GM23338 (cell line): ENCODE measurements at regions not wholly inside any gene's neighbourhood (a gene's known extent, or its start where the extent isn't known, plus 50 kb on each side); places are given as distances from the start of the nearest gene placed in this dataset.

Experiments
- ATAC-seq: fragments of 200-7000 bp; cut with Tn5 transposase; 3 replicates; pipeline ENCODE4 v1.9.1; 2020
- DNase-seq: peaks from one replicate; pipeline ENCODE4 v3.0.0-alpha.2; 2015; ENCODE audit warnings: low spot score
- H2AFZ ChIP-seq: fragments of 200-600 bp; sonication (generic); 2 replicates; pipeline ENCODE4 v1.8.0; 2016; ENCODE audit warnings: antibody characterized with exemption, mild to moderate bottlenecking, moderate library complexity
- H3F3A ChIP-seq: fragments of 200-600 bp; sonication (generic); replicated peaks from 2 replicates; pipeline ENCODE4 v1.8.0; 2017; ENCODE audit warnings: antibody characterized with exemption, mixed run types, low read depth
- H3K27ac ChIP-seq: fragments of 200-600 bp; sonication (generic); 2 replicates; pipeline ENCODE4 v1.6.1; 2016; ENCODE audit warnings: low read depth
- H3K27me3 ChIP-seq: fragments of 200-600 bp; sonication (generic); 2 replicates; pipeline ENCODE4 v1.8.0; 2016; ENCODE audit warnings: mild to moderate bottlenecking, mixed run types, moderate library complexity; ENCODE audit not compliant: insufficient read depth
- H3K36me3 ChIP-seq: fragments of 200-600 bp; sonication (generic); 2 replicates; pipeline ENCODE4 v1.8.0; 2016; ENCODE audit warnings: mild to moderate bottlenecking; ENCODE audit not compliant: insufficient read depth
- H3K4me1 ChIP-seq: fragments of 200-600 bp; sonication (generic); 2 replicates; pipeline ENCODE4 v1.8.0; 2016; ENCODE audit warnings: mild to moderate bottlenecking, moderate library complexity; ENCODE audit not compliant: insufficient read depth
- H3K4me2 ChIP-seq: fragments of 200-600 bp; sonication (generic); 2 replicates; pipeline ENCODE4 v1.7.1; 2017; ENCODE audit warnings: mixed run types
- H3K4me3 ChIP-seq: fragments of 200-600 bp; sonication (generic); 2 replicates; pipeline ENCODE4 v1.6.1; 2016; ENCODE audit warnings: mixed run types
- H3K79me2 ChIP-seq: fragments of 200-600 bp; sonication (generic); replicated peaks from 2 replicates; pipeline ENCODE4 v1.8.0; 2017; ENCODE audit warnings: mild to moderate bottlenecking; ENCODE audit not compliant: insufficient read depth
- H3K9me2 ChIP-seq: fragments of 200-600 bp; sonication (generic); 2 replicates; pipeline ENCODE4 v1.8.0; 2017; ENCODE audit not compliant: insufficient read depth
- H4K20me1 ChIP-seq: fragments of 200-600 bp; sonication (generic); replicated peaks from 2 replicates; pipeline ENCODE4 v1.8.0; 2017; ENCODE audit warnings: mild to moderate bottlenecking; ENCODE audit not compliant: insufficient read depth
- H3K27ac Mint-ChIP-seq: 2 replicates; pipeline ENCODE4 v1.8.0; 2020; ENCODE audit warnings: inconsistent platforms, mild to moderate bottlenecking, moderate library complexity, mixed read lengths
- H3K27me3 Mint-ChIP-seq: 3 replicates; pipeline ENCODE4 v1.8.0; 2022; ENCODE audit warnings: low read depth, mild to moderate bottlenecking, moderate library complexity, mixed read lengths, inconsistent platforms; ENCODE audit not compliant: insufficient read depth, poor library complexity
- H3K36me3 Mint-ChIP-seq: 3 replicates; pipeline ENCODE4 v1.8.0; 2021; ENCODE audit warnings: low read depth, mild to moderate bottlenecking, inconsistent platforms, moderate library complexity, mixed read lengths
- H3K4me1 Mint-ChIP-seq: 3 replicates; pipeline ENCODE4 v1.8.0; 2020; ENCODE audit warnings: mild to moderate bottlenecking, inconsistent platforms, mixed read lengths
- H3K4me3 Mint-ChIP-seq: 3 replicates; pipeline ENCODE4 v1.8.0; 2021; ENCODE audit warnings: moderate library complexity, mild to moderate bottlenecking, inconsistent platforms, mixed read lengths
- H3K9me3 Mint-ChIP-seq: 3 replicates; pipeline ENCODE4 v1.8.0; 2020; ENCODE audit warnings: moderate library complexity, mild to moderate bottlenecking, inconsistent platforms, mixed read lengths
- CREB1 ChIP-seq: fragments of 250-450 bp; sonication (Bioruptor Pico); IDR thresholded peaks from 2 replicates; pipeline ENCODE4 v1.5.0; 2020; ENCODE audit warnings: low read depth, mild to moderate bottlenecking, moderate library complexity
- ETS1 ChIP-seq: IDR thresholded peaks from 2 replicates; pipeline ENCODE4 v1.6.1; 2016; ENCODE audit warnings: antibody characterized with exemption
- EZH2 ChIP-seq: fragments of 200-600 bp; sonication (generic); IDR thresholded peaks from one replicate; pipeline ENCODE4 v1.8.0; 2017; ENCODE audit warnings: antibody characterized with exemption, mild to moderate bottlenecking, low read depth; ENCODE audit not compliant: unreplicated experiment
- EZH2phosphoT487 ChIP-seq: fragments of 200-600 bp; sonication (generic); IDR thresholded peaks from one replicate; pipeline ENCODE4 v1.8.1; 2018; ENCODE audit warnings: antibody characterized with exemption; ENCODE audit not compliant: unreplicated experiment
- JUNB ChIP-seq: IDR thresholded peaks from one replicate; pipeline ENCODE4 v1.6.1; 2016; ENCODE audit warnings: antibody characterized with exemption; ENCODE audit not compliant: unreplicated experiment
- NANOG ChIP-seq: IDR thresholded peaks from 2 replicates; pipeline ENCODE4 v1.6.1; 2016; ENCODE audit warnings: antibody characterized with exemption, borderline replicate concordance
- REST ChIP-seq: IDR thresholded peaks from one replicate; pipeline ENCODE4 v1.6.1; 2018; ENCODE audit warnings: antibody characterized with exemption; ENCODE audit not compliant: unreplicated experiment
- STAT1 ChIP-seq: IDR thresholded peaks from one replicate; pipeline ENCODE4 v1.6.1; 2016; ENCODE audit warnings: antibody characterized with exemption; ENCODE audit not compliant: unreplicated experiment
- ZNF331 ChIP-seq: fragments of 250-450 bp; sonication (Bioruptor Pico); IDR thresholded peaks from 2 replicates; pipeline ENCODE4 v1.5.0; 2020; ENCODE audit warnings: low read depth, mild to moderate bottlenecking, moderate library complexity
- ZNF462 ChIP-seq: fragments of 250-450 bp; sonication (Bioruptor Pico); IDR thresholded peaks from 2 replicates; pipeline ENCODE4 v1.5.0; 2020; ENCODE audit warnings: mild to moderate bottlenecking, moderate library complexity

GRCh38 chr3:163045945-163046344 is 1549.3 kb downstream of the OTOL1 start:
- Mint-ChIP-seq H3K27me3 (no peaks in the 10 kb centered on the region), H3K4me1 (no peaks in the 10 kb centered on the region), H3K4me3 (no peak overlapping the region), H3K27ac (no peak overlapping the region), H3K9me3 (peaks cover 14% of the 10 kb centered on the region), H3K36me3 (peaks cover 22% of the 10 kb centered on the region)
- ATAC-seq (no peak), DNase-seq (no peak)
- Histone ChIP-seq H3K27me3 (no peaks in the 10 kb centered on the region), H3K36me3 (no peaks in the 10 kb centered on the region), H3K27ac (no peak overlapping the region), H3K4me1 (no peaks in the 10 kb centered on the region), H3K79me2 (no peaks in the 10 kb centered on the region), H2AFZ (no peak overlapping the region), H3K4me3 (no peak overlapping the region), H4K20me1 (no peaks in the 10 kb centered on the region), H3K9me2 (peaks cover 18% of the 10 kb centered on the region), H3K4me2 (no peak overlapping the region), H3F3A (no peaks in the 10 kb centered on the region)
- TF ChIP-seq NANOG (no peak), JUNB (no peak), STAT1 (no peak), CREB1 (CRISPR knock-in tag) (no peak), ZNF331 (CRISPR knock-in tag) (no peak)

GRCh38 chr3:163048881-163049280 is 1552.3 kb downstream of the OTOL1 start:
- Histone ChIP-seq H3K4me3 (no peak overlapping the region), H2AFZ (no peak overlapping the region), H3K4me2 (no peak overlapping the region), H3F3A (no peaks in the 10 kb centered on the region), H3K9me2 (peaks cover 10% of the 10 kb centered on the region; the same call in 1 of the 2 replicates), H3K4me1 (no peaks in the 10 kb centered on the region), H4K20me1 (no peaks in the 10 kb centered on the region), H3K27me3 (no peaks in the 10 kb centered on the region), H3K79me2 (no peaks in the 10 kb centered on the region), H3K27ac (no peak overlapping the region), H3K36me3 (no peaks in the 10 kb centered on the region)
- H3K4me1 Mint-ChIP-seq = no peaks in the 10 kb centered on the region
- DNase-seq (no peak), ATAC-seq (no peak)
- H3K27me3 Mint-ChIP-seq = no peaks in the 10 kb centered on the region
- peaks cover 6% of the 10 kb centered on the region; the same call in 1 of the 3 replicates for H3K9me3 Mint-ChIP-seq
- no peak overlapping the region for H3K4me3 Mint-ChIP-seq
- H3K36me3 Mint-ChIP-seq = no peaks in the 10 kb centered on the region; the same call in 2 of the 3 replicates
- no peak overlapping the region for H3K27ac Mint-ChIP-seq
- no peak for TF ChIP-seq EZH2phosphoT487
- no peak for TF ChIP-seq CREB1 (CRISPR knock-in tag)
- TF ChIP-seq JUNB = no peak
- TF ChIP-seq ZNF462 (CRISPR knock-in tag) = no peak
- TF ChIP-seq STAT1 = no peak
- no peak for TF ChIP-seq REST
- no peak for TF ChIP-seq ETS1
- TF ChIP-seq EZH2 = no peak
